HG03196 (cell line): ENCODE measurements at regions not wholly inside any gene's neighbourhood (a gene's known extent, or its start where the extent isn't known, plus 50 kb on each side); places are given as distances from the start of the nearest gene placed in this dataset.

ENCODE experiments used
- ATAC-seq: cut with Tn5 transposase; IDR thresholded peaks from one replicate; pipeline ENCODE4 v1.9.1; 2021; ENCODE audit not compliant: unreplicated experiment

GRCh38 chr12:75908961-75909605, 122.5 kb downstream of the PHLDA1 start:
- ATAC-seq, result no peak

GRCh38 chr12:75905922-75906321, 125.7 kb downstream of the PHLDA1 start:
- ATAC-seq, result no peak

GRCh38 chr12:75900781-75901254, 130.8 kb downstream of the PHLDA1 start:
- no peak for ATAC-seq

- ATAC-seq, result no peak
Measured at GRCh38 chr12:75900226-75900625, 131.3 kb downstream of the PHLDA1 start.

- ATAC-seq, result no peak
Measured at GRCh38 chr12:75894965-75895754, 136.4 kb downstream of the PHLDA1 start.

- ATAC-seq, result no peak
Measured at GRCh38 chr12:75893765-75894164, 137.8 kb downstream of the PHLDA1 start.

GRCh38 chr12:75892731-75893408, 138.7 kb downstream of the PHLDA1 start:
- ATAC-seq, result no peak

- ATAC-seq, result no peak
Measured at GRCh38 chr12:75891072-75891471, 140.5 kb downstream of the PHLDA1 start.

GRCh38 chr12:75890660-75891059, 140.9 kb downstream of the PHLDA1 start:
- ATAC-seq, result no peak

- ATAC-seq, result no peak
Measured at GRCh38 chr12:75890141-75890540, 141.4 kb downstream of the PHLDA1 start.

GRCh38 chr12:75888874-75889613, 142.5 kb downstream of the PHLDA1 start:
- no peak for ATAC-seq

- no peak for ATAC-seq
Measured at GRCh38 chr12:75888399-75888798, 143.2 kb downstream of the PHLDA1 start.

- ATAC-seq, result no peak
Measured at GRCh38 chr12:75887979-75888378, 143.6 kb downstream of the PHLDA1 start.

GRCh38 chr12:75884465-75884985, 147.1 kb downstream of the PHLDA1 start:
- ATAC-seq, result no peak

GRCh38 chr12:75883241-75883640, 148.3 kb downstream of the PHLDA1 start:
- ATAC-seq, result no peak

GRCh38 chr12:75882421-75882820, 149.2 kb downstream of the PHLDA1 start:
- no peak for ATAC-seq

GRCh38 chr12:75881920-75882319, 149.7 kb downstream of the PHLDA1 start:
- ATAC-seq, result no peak

- ATAC-seq, result no peak
Measured at GRCh38 chr12:75877763-75878621, 153.6 kb downstream of the PHLDA1 start.

- ATAC-seq, result no peak
Measured at GRCh38 chr12:75876832-75877762, 154.5 kb downstream of the PHLDA1 start.
